ENCODE measurements at regions not wholly inside any gene's neighbourhood (a gene's known extent, or its start where the extent isn't known, plus 50 kb on each side); places are given as distances from the start of the nearest gene placed in this dataset.

GRCh38 chr20:47419953-47420514 lies 63.5 kb upstream of the ZMYND8 start:
- in situ Hi-C loops (cut with HindIII; ENCODE audit: low sequenced_read_pairs), result no loop called here
- DNase-seq (ENCODE audit: low read depth), result no peak
- H3K4me3 ChIP-seq (ENCODE audit: low read depth, low read length), result no peak overlapping the region
- TF ChIP-seq CTCF (IDR thresholded peaks at IDR 0.05; ENCODE audit: low read depth, low read length, missing control alignments), result no peak

- TF ChIP-seq CTCF (IDR thresholded peaks at IDR 0.05; ENCODE audit: low read depth, low read length, missing control alignments), result no peak
- H3K4me3 ChIP-seq (ENCODE audit: low read depth, low read length), result no peak overlapping the region
- DNase-seq (ENCODE audit: low read depth), result no peak
- in situ Hi-C loops (cut with HindIII; ENCODE audit: low sequenced_read_pairs), result no loop called here
Measured at GRCh38 chr20:47421076-47421475, 64.6 kb upstream of the ZMYND8 start.

DNA sequence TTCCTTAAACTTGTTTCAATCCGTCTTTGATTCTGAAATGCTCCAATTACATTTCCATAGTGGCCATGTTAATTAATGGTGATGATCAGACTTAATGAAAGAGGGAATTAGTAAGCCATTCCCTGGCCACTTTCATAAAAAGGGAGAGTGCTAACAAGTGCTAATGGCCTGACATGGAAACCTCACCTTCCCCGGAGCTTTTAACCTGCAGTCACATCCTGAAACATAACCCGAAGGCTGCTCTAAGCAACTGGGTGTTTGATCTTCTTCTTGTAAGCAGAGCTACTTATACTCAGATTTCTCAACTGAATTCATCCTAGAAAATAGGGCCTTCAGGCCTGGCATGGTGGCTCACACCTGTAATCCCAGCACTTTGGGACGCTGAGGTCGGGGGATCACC lies 67.1 kb upstream of the ZMYND8 start:
- in situ Hi-C loops (cut with HindIII; ENCODE audit: low sequenced_read_pairs), result no loop called here
- H3K4me3 ChIP-seq (ENCODE audit: low read depth, low read length), result no peak overlapping the region
- no peak for DNase-seq (ENCODE audit: low read depth)
- no peak for TF ChIP-seq CTCF (IDR thresholded peaks at IDR 0.05; ENCODE audit: low read depth, low read length, missing control alignments)

DNA sequence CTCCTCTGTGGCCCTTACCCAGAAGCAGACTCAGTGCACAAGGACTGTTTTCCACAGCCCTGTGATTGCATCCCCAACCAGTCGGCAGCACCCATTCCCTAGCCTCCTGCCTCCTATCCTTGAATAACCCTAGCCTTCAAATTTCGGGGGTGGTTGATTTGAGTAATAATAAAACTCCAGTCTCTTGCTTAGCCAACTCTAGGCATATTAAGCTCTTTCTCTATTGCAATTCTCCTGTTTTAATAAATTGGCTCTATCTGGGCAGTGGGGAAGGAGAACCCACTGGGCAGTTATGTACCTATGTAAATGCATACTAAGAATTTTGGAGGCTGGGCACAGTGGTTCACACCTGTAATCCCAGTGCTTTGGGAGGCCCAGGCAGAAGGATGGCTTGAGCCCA lies 70.6 kb upstream of the ZMYND8 start:
- in situ Hi-C loops (cut with HindIII; ENCODE audit: low sequenced_read_pairs), result no loop called here
- TF ChIP-seq CTCF (IDR thresholded peaks at IDR 0.05; ENCODE audit: low read depth, low read length, missing control alignments), result no peak
- no peak for DNase-seq (ENCODE audit: low read depth)
- no peak overlapping the region for H3K4me3 ChIP-seq (ENCODE audit: low read depth, low read length)

GRCh38 chr20:47427746-47428145 lies 71.2 kb upstream of the ZMYND8 start:
- no peak for TF ChIP-seq CTCF (IDR thresholded peaks at IDR 0.05; ENCODE audit: low read depth, low read length, missing control alignments)
- no peak for DNase-seq (ENCODE audit: low read depth)
- in situ Hi-C loops (cut with HindIII; ENCODE audit: low sequenced_read_pairs), result no loop called here
- no peak overlapping the region for H3K4me3 ChIP-seq (ENCODE audit: low read depth, low read length)

GRCh38 chr20:47428164-47428563 lies 71.7 kb upstream of the ZMYND8 start:
- no peak overlapping the region for H3K4me3 ChIP-seq (ENCODE audit: low read depth, low read length)
- in situ Hi-C loops (cut with HindIII; ENCODE audit: low sequenced_read_pairs), result no loop called here
- no peak for DNase-seq (ENCODE audit: low read depth)
- TF ChIP-seq CTCF (IDR thresholded peaks at IDR 0.05; ENCODE audit: low read depth, low read length, missing control alignments), result no peak
